GM19395 (cell line): ENCODE measurements at regions not wholly inside any gene's neighbourhood (a gene's known extent, or its start where the extent isn't known, plus 50 kb on each side); places are given as distances from the start of the nearest gene placed in this dataset.

ENCODE experiments used
- ATAC-seq: cut with Tn5 transposase; IDR thresholded peaks from one replicate; pipeline ENCODE4 v1.9.1; 2021; ENCODE audit warnings: mild to moderate bottlenecking, moderate library complexity; ENCODE audit not compliant: unreplicated experiment

GRCh38 chr10:56679578-56679977, 318.5 kb upstream of the ZWINT start:
- no peak for ATAC-seq

GRCh38 chr10:56662765-56663447, 301.8 kb upstream of the ZWINT start:
- peak; percentile 94 for ATAC-seq

GRCh38 chr10:56653289-56653688, 292.2 kb upstream of the ZWINT start:
- ATAC-seq = no peak

- no peak for ATAC-seq
Measured at GRCh38 chr10:56646329-56647111, 285.5 kb upstream of the ZWINT start.

GRCh38 chr10:56633876-56634452, 272.9 kb upstream of the ZWINT start:
- peak; percentile 100 for ATAC-seq

GRCh38 chr10:56632537-56632936, 271.5 kb upstream of the ZWINT start:
- ATAC-seq = peak; percentile 24

GRCh38 chr10:56624082-56624481, 263.0 kb upstream of the ZWINT start:
- ATAC-seq = peak; percentile 63

GRCh38 chr10:56623064-56623463, 262.0 kb upstream of the ZWINT start:
- ATAC-seq = no peak

GRCh38 chr10:56622335-56622973, 261.4 kb upstream of the ZWINT start:
- ATAC-seq = peak; percentile 87

- ATAC-seq = no peak
Measured at GRCh38 chr10:56606202-56606601, 245.1 kb upstream of the ZWINT start.

GRCh38 chr10:56605051-56605450, 244.0 kb upstream of the ZWINT start:
- ATAC-seq = no peak

- no peak for ATAC-seq
Measured at GRCh38 chr10:56604624-56605023, 243.6 kb upstream of the ZWINT start.

GRCh38 chr10:56599201-56599600, 238.1 kb upstream of the ZWINT start:
- no peak for ATAC-seq

- no peak for ATAC-seq
Measured at GRCh38 chr10:56596257-56596656, 235.2 kb upstream of the ZWINT start.

GRCh38 chr10:56593120-56593519, 232.1 kb upstream of the ZWINT start:
- no peak for ATAC-seq

- no peak for ATAC-seq
Measured at GRCh38 chr10:56586461-56586891, 225.4 kb upstream of the ZWINT start.

GRCh38 chr10:56585447-56586171, 224.6 kb upstream of the ZWINT start:
- ATAC-seq = no peak

- ATAC-seq = no peak
Measured at GRCh38 chr10:56583316-56583715, 222.3 kb upstream of the ZWINT start.

- no peak for ATAC-seq
Measured at GRCh38 chr10:56567580-56567979, 206.5 kb upstream of the ZWINT start.

GRCh38 chr10:56561336-56561735, 200.3 kb upstream of the ZWINT start:
- no peak for ATAC-seq

GRCh38 chr10:56551037-56551436, 190.0 kb upstream of the ZWINT start:
- no peak for ATAC-seq
